DOHH2 (cell line): ENCODE measurements at regions not wholly inside any gene's neighbourhood (a gene's known extent, or its start where the extent isn't known, plus 50 kb on each side); places are given as distances from the start of the nearest gene placed in this dataset.

ENCODE experiments used
- H3F3A ChIP-seq: fragments of 200-600 bp; sonication (generic), shearing (Covaris generic); 2 replicates; pipeline ENCODE4 v1.6.0; 2016; ENCODE audit warnings: antibody characterized with exemption, mild to moderate bottlenecking; ENCODE audit not compliant: control insufficient read depth, insufficient read depth
- H3K27ac ChIP-seq: fragments of 200-600 bp; sonication (generic); 2 replicates; pipeline ENCODE4 v1.5.1; 2014; ENCODE audit warnings: low read depth, mild to moderate bottlenecking, low read length, moderate library complexity
- H3K27me3 ChIP-seq: fragments of 200-600 bp; sonication (generic); 2 replicates; pipeline ENCODE4 v1.6.1; 2014; ENCODE audit warnings: mild to moderate bottlenecking, low read length, mixed read lengths; ENCODE audit not compliant: control insufficient read depth
- H3K36me3 ChIP-seq: fragments of 200-600 bp; sonication (generic); 2 replicates; pipeline ENCODE4 v1.6.1; 2014; ENCODE audit warnings: mild to moderate bottlenecking, low read length, moderate library complexity, mixed read lengths; ENCODE audit not compliant: control insufficient read depth
- H3K4me1 ChIP-seq: fragments of 200-600 bp; sonication (generic); 2 replicates; pipeline ENCODE4 v1.6.1; 2014; ENCODE audit warnings: mild to moderate bottlenecking, low read length, mixed read lengths; ENCODE audit not compliant: control insufficient read depth
- H3K4me2 ChIP-seq: fragments of 200-600 bp; sonication (generic); 2 replicates; pipeline ENCODE4 v1.6.0; 2014; ENCODE audit warnings: mild to moderate bottlenecking, low read length, moderate library complexity
- H3K4me3 ChIP-seq: fragments of 200-600 bp; sonication (generic); 2 replicates; pipeline ENCODE4 v1.5.1; 2014; ENCODE audit warnings: mild to moderate bottlenecking, low read length, mixed read lengths
- H3K79me2 ChIP-seq: fragments of 200-600 bp; sonication (generic); 2 replicates; pipeline ENCODE4 v1.6.1; 2014; ENCODE audit warnings: mild to moderate bottlenecking, low read length, mixed read lengths; ENCODE audit not compliant: control insufficient read depth
- H3K9me2 ChIP-seq: fragments of 200-600 bp; sonication (generic); replicated peaks from 2 replicates; pipeline ENCODE4 v1.6.1; 2014; ENCODE audit warnings: mild to moderate bottlenecking, low read length, mixed read lengths; ENCODE audit not compliant: control insufficient read depth
- H3K9me3 ChIP-seq: fragments of 200-600 bp; sonication (generic); 2 replicates; pipeline ENCODE4 v1.6.1; 2014; ENCODE audit warnings: antibody characterized with exemption, low read length, mixed read lengths; ENCODE audit not compliant: control insufficient read depth, insufficient read depth
- H4K20me1 ChIP-seq: fragments of 200-600 bp; sonication (generic); 2 replicates; pipeline ENCODE4 v1.6.0; 2014; ENCODE audit warnings: low read depth, mild to moderate bottlenecking, antibody characterized with exemption, low read length, moderate library complexity; ENCODE audit not compliant: control insufficient read depth, insufficient read depth
- CTCF ChIP-seq: fragments of 200-600 bp; sonication (generic); IDR thresholded peaks from one replicate; pipeline ENCODE4 v1.5.1; 2014; ENCODE audit warnings: antibody characterized with exemption, mild to moderate bottlenecking, low read depth, low read length; ENCODE audit not compliant: poor library complexity, severe bottlenecking
- EZH2phosphoT487 ChIP-seq: fragments of 200-600 bp; sonication (generic); IDR thresholded peaks from 2 replicates; pipeline ENCODE4 v1.6.1; 2017; ENCODE audit warnings: borderline replicate concordance, mild to moderate bottlenecking, antibody characterized with exemption, low read length, moderate library complexity, mixed read lengths

GRCh38 chr2:60054571-60055340, 498.7 kb downstream of the BCL11A start:
- H3K9me2 ChIP-seq = no peaks in the 10 kb centered on the region
- no peak overlapping the region for H3K4me3 ChIP-seq
- H3K27me3 ChIP-seq = no peaks in the 10 kb centered on the region
- no peak overlapping the region for H3K4me2 ChIP-seq
- H3K27ac ChIP-seq = no peak overlapping the region
- H4K20me1 ChIP-seq = no peaks in the 10 kb centered on the region
- no peaks in the 10 kb centered on the region for H3K36me3 ChIP-seq
- no peaks in the 10 kb centered on the region for H3F3A ChIP-seq
- H3K9me3 ChIP-seq = no peaks in the 10 kb centered on the region
- H3K79me2 ChIP-seq = no peaks in the 10 kb centered on the region
- no peak for TF ChIP-seq CTCF
- no peak for TF ChIP-seq EZH2phosphoT487
- peaks cover 11% of the 10 kb centered on the region for H3K4me1 ChIP-seq

- no peak overlapping the region for H3K4me3 ChIP-seq
- no peaks in the 10 kb centered on the region for H3K79me2 ChIP-seq
- H3K27ac ChIP-seq = no peak overlapping the region
- TF ChIP-seq EZH2phosphoT487 (no peak), CTCF (no peak)
- no peak overlapping the region for H3K4me2 ChIP-seq
- no peaks in the 10 kb centered on the region for H3K9me3 ChIP-seq
- peaks cover 4% of the 10 kb centered on the region for H3K4me1 ChIP-seq
- H3F3A ChIP-seq = no peaks in the 10 kb centered on the region
- H3K9me2 ChIP-seq = no peaks in the 10 kb centered on the region
- H3K27me3 ChIP-seq = no peaks in the 10 kb centered on the region
- no peaks in the 10 kb centered on the region for H4K20me1 ChIP-seq
- H3K36me3 ChIP-seq = no peaks in the 10 kb centered on the region
These were observed 499.7 kb downstream of the BCL11A start for GRCh38 chr2:60053791-60054190.

- H3K9me2 ChIP-seq = no peaks in the 10 kb centered on the region
- H3K9me3 ChIP-seq = no peaks in the 10 kb centered on the region
- no peaks in the 10 kb centered on the region for H3F3A ChIP-seq
- no peak overlapping the region for H3K4me2 ChIP-seq
- H3K27ac ChIP-seq = no peak overlapping the region
- H3K4me3 ChIP-seq = no peak overlapping the region
- H4K20me1 ChIP-seq = no peaks in the 10 kb centered on the region
- H3K27me3 ChIP-seq = no peaks in the 10 kb centered on the region
- H3K79me2 ChIP-seq = no peaks in the 10 kb centered on the region
- H3K36me3 ChIP-seq = no peaks in the 10 kb centered on the region
- H3K4me1 ChIP-seq = no peaks in the 10 kb centered on the region
- TF ChIP-seq EZH2phosphoT487 (no peak), CTCF (no peak)
These were observed 500.9 kb downstream of the BCL11A start for GRCh38 chr2:60052601-60053000.
